ENCODE measurements at regions not wholly inside any gene's neighbourhood (a gene's known extent, or its start where the extent isn't known, plus 50 kb on each side); places are given as distances from the start of the nearest gene placed in this dataset.

GRCh38 chr6:91646649-91647048 is 1059.8 kb upstream of the MAP3K7 start:
- Histone ChIP-seq H3K27me3 (no peaks in the 10 kb centered on the region), H3K4me3 (no peak overlapping the region), H3K36me3 (no peaks in the 10 kb centered on the region), H3K27ac (no peak overlapping the region), H3K9me3 (no peaks in the 10 kb centered on the region), H3K4me1 (no peaks in the 10 kb centered on the region)
- WGBS (ENCODE audit: insufficient coverage, low coverage, low lambda C conversion rate, missing lambda C conversion rate) = 43% methylated on average over 1 of the region's 1 CpG
- DNase-seq (no peak), ATAC-seq (no peak)
- intact Hi-C loops (cut with DNase I) = no loop called here
- no peak for TF ChIP-seq POLR2A (IDR thresholded peaks at IDR 0.05)
- TF ChIP-seq CTCF (IDR thresholded peaks at IDR 0.05) = no peak

DNA sequence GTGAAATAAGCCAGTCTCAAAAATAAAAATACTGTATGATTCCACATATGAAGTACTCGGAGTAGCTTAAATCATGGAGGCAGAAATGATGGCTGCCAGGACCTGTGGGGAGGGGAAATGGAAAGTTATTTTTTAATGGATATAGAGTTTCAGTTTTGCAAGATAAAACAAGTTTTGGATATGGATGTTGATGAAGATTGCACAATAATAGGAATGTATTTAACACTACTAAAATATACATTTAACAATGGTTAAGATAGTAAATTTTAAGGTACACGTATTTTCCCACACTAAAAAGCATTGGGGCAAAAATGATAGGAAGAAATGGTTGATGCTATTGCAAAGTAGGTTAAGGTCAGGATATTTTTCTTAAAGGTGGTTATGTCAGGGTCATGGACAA is 1058.9 kb upstream of the MAP3K7 start:
- ATAC-seq (no peak), DNase-seq (no peak)
- no peak for TF ChIP-seq POLR2A (IDR thresholded peaks at IDR 0.05)
- no peak for TF ChIP-seq CTCF (IDR thresholded peaks at IDR 0.05)
- no peak overlapping the region for H3K4me3 ChIP-seq
- intact Hi-C loops (cut with DNase I) = no loop called here
- H3K4me1 ChIP-seq = no peaks in the 10 kb centered on the region
- 53% methylated on average over 2 of the region's 2 CpGs for WGBS (ENCODE audit: insufficient coverage, low coverage, low lambda C conversion rate, missing lambda C conversion rate)
- no peaks in the 10 kb centered on the region for H3K27me3 ChIP-seq
- no peaks in the 10 kb centered on the region for H3K9me3 ChIP-seq
- no peak overlapping the region for H3K27ac ChIP-seq
- no peaks in the 10 kb centered on the region for H3K36me3 ChIP-seq

DNA sequence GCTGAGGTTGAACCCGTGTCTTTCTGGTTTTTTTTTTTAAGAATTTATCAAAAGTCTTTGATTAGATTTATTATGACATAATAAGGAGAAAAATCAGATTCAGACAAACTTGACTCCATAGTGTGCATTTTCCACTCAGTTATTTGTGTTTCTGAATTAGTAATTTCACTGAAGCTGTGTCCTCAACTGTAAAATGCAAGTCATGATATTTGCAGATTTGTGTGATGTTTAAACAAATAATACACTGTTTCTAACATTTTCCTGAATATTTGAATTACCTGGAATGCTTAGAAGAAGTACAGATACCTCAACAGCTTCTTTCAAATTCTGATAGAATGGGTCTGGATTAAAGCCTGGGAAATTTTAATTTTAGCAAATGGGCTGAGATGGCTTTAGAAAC is 1050.3 kb upstream of the MAP3K7 start:
- DNase-seq (no peak), ATAC-seq (no peak)
- TF ChIP-seq POLR2A (IDR thresholded peaks at IDR 0.05) (no peak), CTCF (IDR thresholded peaks at IDR 0.05) (no peak)
- Histone ChIP-seq H3K27me3 (no peaks in the 10 kb centered on the region), H3K4me3 (no peak overlapping the region), H3K9me3 (no peaks in the 10 kb centered on the region), H3K4me1 (no peaks in the 10 kb centered on the region), H3K27ac (no peak overlapping the region), H3K36me3 (no peaks in the 10 kb centered on the region)
- intact Hi-C loops (cut with DNase I) = no loop called here
- 50% methylated on average over 1 of the region's 1 CpG for WGBS (ENCODE audit: insufficient coverage, low coverage, low lambda C conversion rate, missing lambda C conversion rate)

- H3K27ac ChIP-seq = no peak overlapping the region
- 36% methylated on average over 1 of the region's 1 CpG for WGBS (ENCODE audit: insufficient coverage, low coverage, low lambda C conversion rate, missing lambda C conversion rate)
- no peak overlapping the region for H3K4me3 ChIP-seq
- ATAC-seq (no peak), DNase-seq (no peak)
- intact Hi-C loops (cut with DNase I) = no loop called here
- H3K4me1 ChIP-seq = no peaks in the 10 kb centered on the region
- no peak for TF ChIP-seq POLR2A (IDR thresholded peaks at IDR 0.05)
- no peak for TF ChIP-seq CTCF (IDR thresholded peaks at IDR 0.05)
- no peaks in the 10 kb centered on the region for H3K27me3 ChIP-seq
- H3K36me3 ChIP-seq = no peaks in the 10 kb centered on the region
- H3K9me3 ChIP-seq = no peaks in the 10 kb centered on the region
Measured at GRCh38 chr6:91634791-91635190, 1047.9 kb upstream of the MAP3K7 start.
